K562 (cell line): ENCODE measurements at regions not wholly inside any gene's neighbourhood (a gene's known extent, or its start where the extent isn't known, plus 50 kb on each side); places are given as distances from the start of the nearest gene placed in this dataset.
"Not testable (repeated sequence)": the region's sequence is repeated elsewhere in the genome, so short reads cannot be mapped to it uniquely, and the experiment has no call there.

Experiments
- ATAC-seq: fragments of 200-7000 bp; cut with Tn5 transposase; 3 replicates; pipeline ENCODE4 v1.9.1; 2020; ENCODE audit warnings: moderate library complexity
- BruUV-seq: library from RNA; stranded (reverse); fragments of 400-500 nt; replicated peaks from 2 replicates; lab custom pipeline; 2021; lab: Mats Ljungman, UMichigan
- CTCF ChIA-PET: fragments of 300-600 bp; formaldehyde crosslinking; extraction: SDS; loops from one replicate; lab custom pipeline; 2021; ENCODE audit warnings: low intra/inter-chr PET ratio; lab: Yijun Ruan, JAX
- POLR2A ChIA-PET: fragments of 300-600, 350-650 bp; sonication (Branson Sonifier 250); formaldehyde crosslinking; extraction: SDS; loops from one replicate; lab custom pipeline; 2021; ENCODE audit warnings: antibody characterized with exemption, inconsistent platforms; lab: Yijun Ruan, JAX
- DNase-seq, 4 experiments: peaks; one replicate each; pipeline versions ENCODE4 v3.0.0 to v3.0.0-alpha.2; 2011 to 2018; ENCODE audit warnings: low spot score in 3 of 4, mixed read lengths in 3 of 4; ENCODE audit errors: extremely low read depth in 1 of 4
- FAIRE-seq: peaks from 2 replicates; lab custom pipeline; 2011; peaks lifted over from hg19 to GRCh38; lab: Jason Lieb, UNC
- H2AFZ ChIP-seq: 2 replicates; pipeline ENCODE4 v1.6.0; 2011; ENCODE audit warnings: low read depth, low read length, control low read depth, inconsistent platforms
- H3K27ac ChIP-seq: fragments of 200-600 bp; 3 replicates; pipeline ENCODE4 v1.8.0; 2011; ENCODE audit warnings: low read depth, mild to moderate bottlenecking, control low read depth, inconsistent platforms, low read length, moderate library complexity, mixed read lengths; ENCODE audit errors: extremely low read depth
- H3K27me3 ChIP-seq, 2 experiments: fragments of 300-600 bp in 1 of 2; 2 replicates in 1 of 2; 3 replicates in 1 of 2; pipeline versions ENCODE4 v1.6.0 to v1.8.0; 2011; ENCODE audit warnings: inconsistent platforms in 2 of 2, low read length in 2 of 2, mild to moderate bottlenecking in 1 of 2, mixed read lengths in 1 of 2, moderate library complexity in 1 of 2; ENCODE audit not compliant: control insufficient read depth in 2 of 2, insufficient read depth in 2 of 2
- H3K36me3 ChIP-seq: fragments of 300-600 bp; 3 replicates; pipeline ENCODE4 v1.8.0; 2011; ENCODE audit warnings: mild to moderate bottlenecking, low read length, inconsistent platforms; ENCODE audit not compliant: control insufficient read depth, insufficient read depth
- H3K4me1 ChIP-seq, 2 experiments: fragments of 200-600 bp in 1 of 2; replicated peaks in 1 of 2; 2 replicates in 1 of 2; 3 replicates in 1 of 2; pipeline versions ENCODE4 v1.5.1 to v1.8.0; 2011; ENCODE audit warnings: inconsistent platforms in 2 of 2, low read length in 2 of 2, mild to moderate bottlenecking in 1 of 2, mixed read lengths in 1 of 2, moderate library complexity in 1 of 2; ENCODE audit not compliant: control insufficient read depth in 2 of 2, insufficient read depth in 2 of 2
- H3K4me2 ChIP-seq: 2 replicates; pipeline ENCODE4 v1.6.1; 2011; ENCODE audit warnings: low read length, control low read depth, inconsistent platforms, mixed read lengths; ENCODE audit not compliant: insufficient read depth
- H3K4me3 ChIP-seq: fragments of 200-600 bp; sonication (generic), shearing (Covaris generic); 2 replicates; pipeline ENCODE4 v1.5.1; 2016; ENCODE audit warnings: control low read depth, inconsistent platforms
- H3K79me2 ChIP-seq: fragments of 200-600 bp; 3 replicates; pipeline ENCODE4 v1.8.0; 2011; ENCODE audit warnings: low read length, inconsistent platforms; ENCODE audit not compliant: control insufficient read depth, insufficient read depth
- H3K9ac ChIP-seq, 2 experiments: 2 replicates each; pipeline versions ENCODE4 v1.6.0 to v1.6.1; 2011; ENCODE audit warnings: low read depth in 2 of 2, low read length in 2 of 2, control low read depth in 1 of 2, inconsistent platforms in 1 of 2, mild to moderate bottlenecking in 1 of 2, mixed read lengths in 1 of 2; ENCODE audit not compliant: insufficient read depth in 1 of 2
- H3K9me1 ChIP-seq: one replicate; pipeline ENCODE4 v1.6.0; 2011; ENCODE audit warnings: inconsistent platforms, mild to moderate bottlenecking, low read length, moderate library complexity; ENCODE audit not compliant: control insufficient read depth, insufficient read depth
- H3K9me3 ChIP-seq: replicated peaks from 2 replicates; pipeline ENCODE4 v1.5.1; 2011; ENCODE audit warnings: low read depth, low read length, inconsistent platforms; ENCODE audit not compliant: control insufficient read depth, insufficient read depth
- H4K20me1 ChIP-seq: replicated peaks from 2 replicates; pipeline ENCODE4 v1.6.1; 2011; ENCODE audit warnings: low read length, inconsistent platforms, mixed read lengths; ENCODE audit not compliant: control insufficient read depth, insufficient read depth
- WGBS: fragments of 100-300 bp; shearing (Covaris generic); methylation state at CpG from one replicate; pipeline ENCODE4 v1.1.6; 2016; ENCODE audit warnings: low coverage, mixed read lengths; ENCODE audit not compliant: insufficient coverage; ENCODE audit errors: missing lambda C conversion rate; 5-methylcytosine and 5-hydroxymethylcytosine counted together
- in situ Hi-C: fragments of 300-500 bp; cut with MboI; formaldehyde crosslinking; loops from 4 replicates; pipeline ENCODE4 v1.15.0; 2018; ENCODE audit warnings: inconsistent platforms, mixed read lengths
- intact Hi-C: fragments of 100-400 bp; cut with micrococcal nuclease; formaldehyde crosslinking; loops from 2 replicates; pipeline ENCODE4 v1.14.2; 2022

DNA sequence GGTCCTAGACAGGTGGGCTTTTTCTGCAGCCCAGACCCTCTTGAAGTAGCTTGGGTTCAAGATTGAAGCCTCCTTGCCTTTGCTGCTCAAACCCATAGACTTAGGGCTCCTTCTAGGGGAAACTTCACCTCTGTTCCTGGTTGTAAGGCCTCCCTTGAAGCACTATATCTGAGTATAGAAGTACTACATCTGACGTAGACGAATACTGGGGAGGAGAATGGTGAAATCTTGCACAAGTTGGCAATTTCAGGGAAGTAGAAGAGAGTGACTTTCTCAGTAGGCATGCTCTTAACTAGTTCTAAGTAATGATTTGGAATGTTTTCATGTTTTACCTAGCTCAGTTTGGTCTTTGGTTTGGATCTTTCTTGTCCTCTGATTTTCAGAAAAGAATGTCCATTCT, 71.7 kb upstream of the ZNG1B start:
- peaks cover 7 to 16% of the 10 kb centered on the region in 2 experiments; a peak in 3 of 5 replicates for H3K27me3 ChIP-seq
- H3K27ac ChIP-seq, H4K20me1 ChIP-seq, DNase-seq, BruUV-seq, H3K9me3 ChIP-seq, H3K4me3 ChIP-seq, H3K9me1 ChIP-seq, FAIRE-seq, H3K79me2 ChIP-seq, H3K9ac ChIP-seq, in situ Hi-C loops, H3K4me1 ChIP-seq, intact Hi-C loops, CTCF ChIA-PET, H2AFZ ChIP-seq, POLR2A ChIA-PET, H3K4me2 ChIP-seq, H3K36me3 ChIP-seq, ATAC-seq: not testable (repeated sequence)
- 0% methylated on average over 2 of the region's 2 CpGs for WGBS

DNA sequence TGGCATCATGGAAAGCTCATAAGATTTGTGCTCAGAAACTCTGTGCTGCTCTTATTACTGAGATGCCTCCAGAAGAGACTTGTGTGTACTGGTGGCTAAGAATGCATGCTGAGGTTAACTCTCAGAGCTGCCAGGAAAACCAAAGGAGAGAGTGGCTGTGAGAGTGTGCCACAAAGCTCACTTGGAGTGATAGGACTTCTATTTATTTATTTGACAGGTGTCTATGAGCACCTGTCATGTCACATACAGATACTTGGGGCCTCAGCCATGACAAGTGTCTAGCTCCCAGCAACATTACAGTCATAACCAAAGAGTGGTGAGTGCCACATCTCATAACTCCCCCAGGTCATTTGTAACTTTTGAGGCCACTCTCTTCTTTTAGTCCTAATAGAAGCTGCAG, 72.2 kb upstream of the ZNG1B start:
- H3K9ac ChIP-seq, H3K4me1 ChIP-seq, ATAC-seq, H3K36me3 ChIP-seq, H3K4me2 ChIP-seq, H4K20me1 ChIP-seq, H3K4me3 ChIP-seq, H3K9me3 ChIP-seq, CTCF ChIA-PET, H3K79me2 ChIP-seq, POLR2A ChIA-PET, in situ Hi-C loops, H3K27ac ChIP-seq, H2AFZ ChIP-seq, DNase-seq, H3K9me1 ChIP-seq, FAIRE-seq, BruUV-seq, intact Hi-C loops: not testable (repeated sequence)
- peaks cover 7 to 16% of the 10 kb centered on the region in 2 experiments; a peak in 3 of 5 replicates for H3K27me3 ChIP-seq
